SIG-M5 treated with dmso at 0.1 percent for 504 hours (cell line): ENCODE measurements at regions not wholly inside any gene's neighbourhood (a gene's known extent, or its start where the extent isn't known, plus 50 kb on each side); places are given as distances from the start of the nearest gene placed in this dataset.
"Not testable (repeated sequence)": the region's sequence is repeated elsewhere in the genome, so short reads cannot be mapped to it uniquely, and the experiment has no call there.

Experiments used
- DNase-seq: peaks from one replicate; lab custom pipeline; 2025; ENCODE audit not compliant: unreplicated experiment; lab: John Stamatoyannopoulos, UW

DNA sequence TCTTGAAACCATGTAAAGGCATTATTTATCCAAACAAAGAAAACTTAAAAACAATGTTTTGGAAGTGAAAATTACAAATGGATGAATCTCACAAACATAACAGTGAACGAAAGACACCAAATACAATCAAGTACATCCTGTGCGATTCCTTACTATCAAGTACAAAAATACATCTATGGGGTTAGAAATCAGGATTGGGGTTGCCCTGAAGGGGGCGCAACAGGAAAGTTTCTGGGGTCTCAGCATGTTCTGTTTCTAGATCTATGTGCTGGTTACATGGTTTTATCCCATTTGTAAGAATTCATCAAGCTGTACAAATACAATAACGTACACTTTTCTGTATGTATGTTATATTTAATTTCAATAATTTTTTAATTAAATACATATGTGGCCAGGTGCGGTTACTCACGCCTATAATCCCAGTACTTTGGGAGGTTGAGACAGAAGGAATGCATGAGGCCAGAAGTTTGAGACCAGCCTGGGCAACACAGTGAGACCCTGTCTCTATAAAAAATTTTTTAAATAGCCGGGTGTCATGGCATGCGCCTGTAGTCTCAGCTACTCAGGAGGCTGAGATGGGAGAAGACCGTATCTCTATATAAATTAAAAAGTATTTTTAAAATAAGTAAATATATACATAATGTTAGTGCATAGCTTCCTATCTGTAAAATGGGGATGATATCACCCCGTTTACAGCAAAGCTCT lies 121.5 kb upstream of the SOD1 start:
- no peak for DNase-seq

DNA sequence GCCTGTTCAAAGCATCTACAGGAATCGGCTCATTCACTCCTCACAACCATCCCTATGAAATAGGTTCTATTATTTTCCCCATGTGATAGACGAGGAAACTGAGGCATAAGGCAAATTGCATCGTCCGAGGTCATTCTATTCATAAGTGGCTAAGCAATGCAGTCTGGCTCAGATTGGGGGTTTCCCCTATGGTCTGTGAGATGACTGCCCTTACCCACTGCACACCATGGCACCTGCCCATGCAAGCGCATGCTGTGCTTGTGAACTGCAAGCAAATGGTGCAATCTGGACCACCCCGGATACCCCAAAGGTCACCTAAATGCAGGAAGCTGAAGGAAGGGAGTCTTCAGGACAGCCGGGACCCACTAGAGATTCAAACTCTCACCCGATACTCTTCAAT lies 123.4 kb upstream of the SOD1 start:
- DNase-seq: no peak

DNA sequence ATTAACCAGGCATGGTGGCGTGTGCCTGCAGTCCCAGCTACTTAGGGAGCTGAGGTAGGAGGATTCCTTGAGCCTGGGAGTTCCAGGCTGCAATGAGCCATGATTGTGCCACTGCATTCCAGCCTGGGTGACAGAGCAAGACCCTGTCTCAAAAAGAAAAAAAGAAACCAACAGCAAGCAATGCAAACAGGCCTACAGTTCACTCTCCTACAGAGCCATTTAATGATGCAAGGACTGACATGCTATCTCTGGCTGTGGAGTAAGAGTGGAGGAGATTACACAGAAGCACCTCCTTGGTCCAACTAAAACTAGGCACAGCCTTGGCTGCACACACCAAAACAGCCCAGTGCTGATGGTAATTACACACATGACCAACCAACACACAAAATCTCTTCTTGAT lies 127.5 kb upstream of the SOD1 start:
- no peak for DNase-seq

DNA sequence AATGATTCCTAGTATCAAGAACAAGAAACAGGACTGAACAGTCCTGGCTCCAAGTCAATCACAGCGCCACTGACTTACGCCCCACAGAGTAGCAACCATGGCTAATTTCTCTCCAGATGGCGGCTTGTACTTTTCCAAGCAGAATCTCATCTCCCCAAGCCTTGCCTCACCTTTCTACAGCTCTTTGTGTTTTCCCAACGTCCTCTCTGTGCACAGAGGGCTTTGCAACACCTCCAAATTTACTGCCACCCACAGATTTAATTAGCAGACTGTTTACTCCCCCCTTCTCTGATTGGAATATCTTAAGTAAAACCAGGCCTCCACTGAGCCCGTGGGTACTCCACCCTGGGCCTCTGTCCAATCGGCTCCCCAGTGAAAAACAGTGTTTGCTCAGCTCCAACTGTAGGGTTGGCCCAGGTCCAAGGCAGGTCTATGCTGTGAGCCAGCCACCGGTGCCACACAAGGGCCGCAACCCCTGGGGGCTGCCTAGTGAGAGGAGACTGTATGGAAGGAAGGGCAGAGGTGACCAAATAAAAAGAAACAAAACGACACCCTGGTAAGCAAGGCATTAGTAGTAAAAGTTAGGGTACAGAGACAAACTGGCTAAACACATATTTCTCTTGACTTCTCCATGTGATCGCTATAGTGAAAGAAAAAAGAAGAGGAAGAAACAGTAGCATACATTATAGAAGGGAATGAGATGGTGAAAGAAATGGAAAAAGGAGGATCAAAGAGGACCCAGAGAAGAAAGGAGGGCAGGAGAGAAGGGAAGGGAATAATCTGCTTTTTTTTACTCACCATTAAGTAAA lies 128.4 kb upstream of the SOD1 start:
- DNase-seq: no peak

DNA sequence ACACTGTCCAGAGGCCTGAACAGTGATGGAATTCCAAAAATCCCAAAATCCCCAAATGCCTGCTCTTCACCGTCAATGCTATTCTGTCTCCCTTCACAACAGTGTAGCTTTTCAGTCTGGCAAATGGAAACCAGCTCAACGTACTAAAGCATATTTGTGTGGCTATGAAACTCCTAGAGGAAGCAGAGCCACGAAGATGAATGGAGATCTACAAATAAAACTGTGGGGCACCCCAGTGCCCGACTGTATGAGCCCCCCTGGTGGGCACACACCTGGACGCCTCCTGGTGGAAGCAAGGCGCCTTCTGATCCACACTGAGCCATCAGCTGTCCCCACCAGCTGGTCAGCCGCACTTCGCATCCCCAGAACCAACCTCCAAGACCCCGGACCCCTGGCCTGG lies 129.1 kb upstream of the SOD1 start:
- no peak for DNase-seq

DNA sequence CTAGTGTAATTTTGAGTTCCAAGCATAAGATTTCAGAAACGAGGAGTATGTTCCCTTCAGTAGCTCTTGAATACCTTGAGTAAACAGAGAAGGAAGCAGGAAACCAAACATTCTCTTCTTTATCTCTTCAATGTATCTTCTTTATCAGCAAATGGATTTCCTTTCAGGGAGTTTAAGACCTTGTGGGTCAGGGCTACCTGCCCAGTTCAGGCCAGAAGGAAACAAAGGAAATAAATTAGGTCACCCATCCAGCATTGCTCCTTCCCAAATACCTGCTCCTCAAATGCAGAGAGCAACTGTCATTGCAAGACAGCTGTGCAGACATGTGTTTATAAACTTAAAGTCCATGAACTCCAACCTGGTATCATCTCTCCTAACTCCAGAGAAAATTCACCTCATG lies 130.1 kb upstream of the SOD1 start:
- no peak for DNase-seq

DNA sequence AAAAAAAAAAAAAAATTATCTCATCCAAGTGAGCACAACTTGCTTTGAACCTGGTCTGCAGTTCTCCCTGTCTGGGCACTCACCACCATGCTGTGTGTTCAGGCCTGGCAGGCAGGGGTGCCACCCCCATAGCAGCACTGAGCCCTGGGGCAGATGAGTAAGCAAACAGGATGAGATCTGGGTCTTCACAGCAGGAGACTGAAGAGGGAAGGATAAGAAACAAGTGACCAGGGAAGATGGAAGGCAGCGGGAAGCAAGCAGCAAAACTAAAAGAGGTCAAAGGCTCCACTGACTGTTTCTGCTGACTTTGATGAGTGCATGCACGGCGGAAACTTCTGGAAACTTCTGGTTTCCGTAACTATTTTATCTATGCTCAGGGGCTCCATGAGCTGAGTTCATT lies 133.5 kb upstream of the SOD1 start:
- no peak for DNase-seq

DNA sequence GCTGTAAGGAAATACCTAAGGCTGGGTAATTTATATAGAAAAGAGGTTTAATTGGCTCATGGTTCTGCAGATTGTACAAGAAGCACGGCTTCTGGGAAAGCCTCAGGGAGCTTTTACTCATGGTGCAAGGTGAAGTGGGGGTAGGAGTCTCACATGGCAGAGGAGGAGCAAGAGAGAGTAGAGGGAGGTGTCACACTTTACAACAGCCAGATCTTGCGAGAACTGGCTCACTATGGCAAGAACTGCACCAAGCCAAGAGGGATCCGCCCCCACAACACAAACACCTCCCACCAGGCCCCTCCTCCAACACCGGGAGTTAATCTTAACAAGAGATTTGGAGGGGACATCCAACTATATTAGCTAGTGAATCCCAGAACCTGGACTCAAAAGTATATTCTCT lies 135.4 kb upstream of the SOD1 start:
- DNase-seq: no peak

DNA sequence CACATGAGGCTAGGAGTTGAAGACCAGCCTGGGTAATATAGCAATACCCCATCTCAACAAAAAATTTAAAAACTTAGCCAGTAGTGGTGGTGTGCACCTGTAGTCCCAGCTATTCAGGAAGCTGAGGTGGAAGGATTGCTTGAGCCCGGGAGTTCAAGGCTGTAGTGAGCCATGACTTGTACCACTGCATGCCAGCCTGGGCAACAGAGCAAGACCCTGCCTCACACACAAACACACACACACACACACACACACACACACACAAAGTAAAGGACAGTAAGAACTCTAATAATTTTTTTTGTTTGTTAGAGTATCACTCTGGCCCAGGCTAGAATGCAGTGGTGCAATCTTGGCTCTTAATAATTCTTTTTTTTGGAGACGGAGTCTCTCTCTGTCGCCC lies 138.0 kb upstream of the SOD1 start:
- DNase-seq: no peak

DNA sequence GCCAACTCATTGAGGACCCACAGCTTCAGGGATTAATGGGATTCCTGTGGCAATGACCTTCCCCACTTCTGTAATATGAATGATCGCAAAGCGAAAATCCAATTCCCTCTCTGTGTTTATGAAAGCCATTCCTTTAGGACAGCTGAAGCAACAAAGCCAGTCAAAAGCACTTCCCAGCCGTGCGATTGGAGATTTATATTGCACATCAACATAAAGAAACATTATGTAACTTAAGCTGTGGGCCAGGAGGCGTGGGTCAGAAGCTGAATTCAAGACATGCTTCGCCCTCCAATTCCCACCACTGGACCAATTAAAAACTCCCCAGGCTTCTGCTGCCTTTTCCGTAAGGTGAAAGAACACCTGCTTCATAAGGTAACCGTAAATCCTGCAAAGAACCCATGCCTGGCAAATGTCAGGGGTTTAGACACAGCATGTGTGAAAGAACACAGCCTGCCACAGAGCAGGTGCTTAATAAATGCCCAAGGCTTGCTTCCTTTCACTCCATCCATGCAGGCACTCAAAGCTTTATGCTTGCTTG lies 138.9 kb upstream of the SOD1 start:
- DNase-seq: no peak

DNA sequence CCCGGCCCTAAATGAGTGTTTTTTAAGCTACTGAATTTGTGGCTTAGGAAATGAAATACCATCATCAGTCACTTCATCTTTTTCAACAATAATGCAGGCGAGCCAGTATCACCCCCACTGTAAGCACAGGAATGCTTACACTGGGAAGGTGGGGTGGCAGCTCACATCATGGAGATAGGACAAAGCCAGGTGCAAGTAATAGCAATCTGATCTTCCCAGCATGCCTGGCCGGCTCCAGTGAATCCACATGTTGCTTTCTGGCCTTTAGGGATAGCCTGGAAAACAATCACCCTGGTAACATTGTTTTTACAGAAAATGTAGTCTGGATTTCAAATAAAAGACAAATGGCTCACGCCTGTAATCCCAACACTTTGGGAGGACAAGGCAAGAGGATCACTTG lies 140.9 kb upstream of the SOD1 start:
- DNase-seq: no peak

DNA sequence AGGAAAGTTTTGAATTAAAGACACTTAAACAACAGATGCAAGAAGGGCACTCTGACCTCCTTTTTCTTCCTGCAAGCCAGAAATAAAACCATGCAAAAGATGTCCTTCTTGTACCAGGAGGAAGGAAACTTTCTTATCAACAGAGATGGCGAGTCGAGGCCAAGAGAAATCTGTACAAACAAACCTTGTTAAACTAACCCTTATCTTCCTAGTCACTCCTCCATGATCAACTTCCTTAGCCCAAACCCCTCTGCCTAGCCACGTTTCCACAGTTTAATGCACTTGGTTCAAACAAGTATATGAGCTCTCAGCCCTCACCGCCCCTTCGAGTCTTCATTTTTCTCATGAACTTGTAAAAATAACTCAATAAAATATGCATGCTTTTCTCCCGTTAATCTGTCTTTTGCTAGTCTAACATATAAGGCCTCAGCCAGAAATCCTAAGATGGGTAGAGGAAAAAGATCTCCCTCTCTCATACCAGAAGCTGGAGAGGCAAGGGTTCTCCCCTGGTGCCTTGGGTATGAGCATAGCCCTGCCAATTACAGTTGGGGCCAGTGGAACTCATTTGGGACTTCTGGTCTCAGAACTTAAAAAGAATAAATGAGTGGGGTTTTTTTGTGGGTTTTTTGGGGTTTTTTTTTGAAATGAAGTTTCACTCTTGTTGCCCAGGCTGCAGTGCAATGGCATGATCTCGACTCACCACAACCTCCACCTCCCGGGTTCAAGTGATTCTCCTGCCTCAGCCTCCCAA lies 141.7 kb upstream of the SOD1 start:
- DNase-seq: no peak

DNA sequence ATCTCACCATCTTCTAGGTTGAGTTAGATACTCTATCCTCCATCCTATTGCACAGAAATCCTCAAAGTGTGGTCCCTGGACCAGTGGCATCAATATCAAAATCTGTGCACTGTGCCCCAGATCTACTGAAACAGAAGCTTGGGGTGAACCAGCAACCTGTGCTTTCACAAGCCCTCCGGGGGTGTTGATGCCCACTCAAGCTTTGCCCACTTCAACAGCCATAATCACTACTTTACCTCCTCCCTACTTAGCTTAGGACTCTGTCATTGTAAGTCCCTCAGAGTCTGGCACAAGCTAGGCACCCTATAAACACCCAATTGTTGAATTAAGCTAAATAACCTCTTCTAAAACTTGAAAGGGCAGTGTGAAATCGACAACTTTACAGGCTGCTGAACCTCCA lies 144.2 kb upstream of the SOD1 start:
- no peak for DNase-seq

DNA sequence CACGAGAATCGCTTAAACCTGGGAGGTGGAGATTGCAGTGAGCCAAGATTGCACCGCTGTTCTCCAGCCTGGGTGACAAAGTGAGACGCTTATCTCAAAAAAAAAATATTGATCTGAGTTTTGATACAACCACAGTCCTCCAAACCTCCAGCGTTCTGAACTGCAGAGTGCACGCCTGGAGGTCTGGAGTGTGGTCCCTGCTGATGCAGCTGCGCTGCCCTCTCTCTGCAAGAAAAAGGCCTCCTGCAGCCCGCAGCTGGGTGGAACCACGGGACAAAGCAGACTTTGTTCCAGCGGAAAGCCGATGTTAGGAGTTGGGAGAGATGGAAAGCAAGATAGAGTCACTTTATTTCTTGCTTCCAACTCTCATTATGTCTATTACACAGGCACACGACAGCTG lies 144.9 kb upstream of the SOD1 start:
- DNase-seq: no peak

DNA sequence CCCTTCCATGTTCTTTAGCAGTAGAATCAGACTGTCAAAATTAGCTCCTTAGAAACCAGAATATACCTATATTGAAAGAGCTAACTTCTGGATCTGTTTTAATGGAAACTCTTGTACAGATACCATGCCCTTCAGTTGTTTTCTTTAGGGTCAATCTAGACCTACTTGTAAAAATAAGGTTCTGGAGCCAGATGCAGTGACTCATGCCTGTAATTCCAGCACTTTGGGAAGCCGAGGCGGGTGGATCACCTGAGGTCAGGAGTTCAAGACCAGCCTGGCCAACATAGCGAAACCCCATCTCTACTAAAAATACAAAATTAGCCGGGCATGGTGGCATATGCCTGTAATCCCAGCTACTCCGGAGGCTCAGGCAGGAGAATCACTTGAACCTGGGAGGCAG lies 146.0 kb upstream of the SOD1 start:
- not testable (repeated sequence) for DNase-seq

DNA sequence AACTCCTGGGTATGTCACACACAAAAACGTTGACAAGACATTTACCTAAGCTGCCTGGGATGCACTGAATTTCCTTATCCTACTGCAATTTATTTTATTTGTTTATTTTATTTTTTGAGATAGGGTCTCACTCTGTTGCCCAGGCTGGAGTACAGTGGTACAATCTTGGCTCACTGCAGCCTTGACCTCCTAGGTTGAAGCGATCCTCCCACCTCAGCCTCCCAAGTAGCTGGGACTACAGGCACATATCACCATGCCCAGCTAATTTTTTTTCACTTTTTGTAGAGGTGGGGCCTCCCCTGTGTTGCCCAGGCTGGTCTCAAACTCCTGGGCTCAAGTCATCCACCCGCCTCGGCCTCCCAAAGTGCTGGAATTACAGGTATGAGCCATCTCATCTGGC lies 147.5 kb upstream of the SOD1 start:
- not testable (repeated sequence) for DNase-seq

DNA sequence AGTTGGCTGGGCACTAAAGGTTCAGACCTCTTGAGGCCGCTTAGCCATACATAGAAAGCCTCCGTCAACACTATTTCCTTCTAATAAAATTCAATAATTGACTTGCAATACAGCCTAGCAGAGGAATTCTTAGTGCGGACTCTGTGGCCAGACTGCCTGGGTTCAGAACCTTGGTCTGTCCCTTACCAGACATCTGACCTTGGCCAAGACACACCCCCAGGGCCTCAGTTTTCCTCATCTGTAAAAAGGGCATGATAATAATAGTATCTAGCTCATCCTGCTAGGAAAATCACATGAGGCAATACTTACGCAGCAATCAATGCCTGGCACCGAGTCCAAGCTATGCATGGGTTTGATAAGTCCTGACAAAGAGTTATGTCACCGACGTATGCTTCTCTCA lies 148.2 kb upstream of the SOD1 start:
- no peak for DNase-seq

DNA sequence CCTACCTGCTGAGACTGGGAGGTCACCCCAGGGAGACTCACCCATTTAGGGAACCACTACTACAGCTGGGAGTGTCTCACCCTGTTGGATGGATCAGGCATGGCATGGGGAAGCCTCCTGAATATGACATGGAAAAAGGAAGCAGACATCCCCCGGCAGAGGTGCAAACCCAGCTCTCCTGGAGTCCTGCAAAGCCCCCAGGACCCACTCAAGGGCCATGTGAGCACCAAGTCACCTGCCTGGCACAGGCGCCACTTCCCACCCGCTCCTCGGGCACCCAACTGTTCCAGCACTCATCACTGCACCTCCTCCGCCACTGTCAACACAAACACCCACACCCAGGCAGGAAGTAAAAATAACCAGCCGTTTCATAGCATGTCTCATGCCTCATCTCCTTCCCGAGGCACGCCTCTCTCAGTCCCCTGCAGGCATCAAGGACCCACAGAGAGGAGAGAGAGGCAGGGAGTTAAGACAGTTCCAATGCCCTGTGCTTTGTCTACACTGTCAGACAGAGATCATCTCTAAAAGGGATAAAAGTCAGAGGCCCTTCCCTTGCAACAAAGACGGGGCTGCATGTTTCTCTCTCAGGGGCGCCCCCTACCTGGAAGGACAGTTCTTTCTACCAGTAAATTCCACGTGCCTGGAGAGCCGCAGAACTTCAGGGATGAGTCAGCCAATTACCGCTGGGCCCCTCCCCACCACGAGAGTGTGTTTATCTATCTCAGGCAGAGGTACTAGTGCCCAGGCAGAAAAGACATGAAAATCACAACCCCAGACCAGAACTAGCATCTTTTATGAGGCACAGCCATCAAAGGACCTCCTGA lies 150.1 kb upstream of the SOD1 start:
- DNase-seq: no peak

DNA sequence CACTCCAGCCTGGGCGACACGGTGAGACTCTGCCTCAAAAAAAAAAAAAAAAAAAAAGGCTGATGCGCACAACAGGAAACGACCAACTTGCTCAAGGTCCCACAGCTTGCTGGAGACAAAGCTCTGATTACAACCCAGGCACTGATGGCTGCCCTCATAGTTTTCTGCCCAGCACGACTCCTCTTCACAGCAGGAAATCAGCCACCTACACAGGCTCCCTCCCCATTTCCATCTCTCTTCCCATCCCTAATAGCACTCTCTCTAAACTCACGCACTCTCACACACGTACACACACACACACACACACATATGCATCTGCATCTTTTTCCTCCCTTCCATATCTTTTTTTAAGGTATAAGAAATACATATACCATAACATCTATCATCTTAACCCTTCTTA lies 153.5 kb upstream of the SOD1 start:
- DNase-seq: no peak

DNA sequence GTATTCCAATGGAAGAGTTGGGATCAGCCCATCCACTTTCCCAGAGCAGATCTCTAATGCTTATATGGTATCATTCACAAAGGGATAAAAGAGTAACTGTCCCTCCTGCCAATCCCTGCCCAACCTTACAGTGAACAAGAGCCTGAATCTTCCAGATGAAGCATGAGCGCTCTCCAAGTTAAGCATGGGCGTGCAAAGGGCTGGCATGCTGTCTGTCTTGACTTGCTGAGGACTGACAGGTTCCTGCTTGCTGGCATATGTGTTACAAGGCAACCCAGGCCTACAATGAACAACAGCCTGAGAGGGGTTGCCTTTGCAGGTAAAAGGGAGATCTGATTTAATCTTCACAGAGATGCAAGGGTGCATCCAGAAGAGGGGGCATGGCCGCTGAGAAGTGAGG lies 155.6 kb upstream of the SOD1 start:
- DNase-seq: no peak

DNA sequence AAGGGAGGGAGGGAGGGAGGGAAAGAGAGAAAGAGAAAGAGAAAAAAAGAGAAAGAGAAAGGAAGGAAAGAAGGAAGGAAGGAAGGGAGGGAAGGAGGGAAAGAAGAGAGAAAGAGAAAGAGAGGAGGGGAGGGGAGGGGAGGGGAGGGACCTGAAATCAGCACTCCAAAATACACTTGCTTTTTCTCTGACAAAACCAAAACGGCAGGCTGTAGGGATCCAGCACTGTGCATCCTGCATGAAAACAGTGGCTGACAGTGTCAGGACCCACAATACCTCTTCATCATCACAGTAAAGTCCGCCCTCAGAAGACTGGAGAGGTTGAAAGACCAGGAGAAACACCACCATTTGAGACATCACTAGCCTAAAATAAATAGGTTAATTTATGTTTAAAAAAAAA lies 156.0 kb upstream of the SOD1 start:
- DNase-seq: no peak
